ENCODE measurements at regions not wholly inside any gene's neighbourhood (a gene's known extent, or its start where the extent isn't known, plus 50 kb on each side); places are given as distances from the start of the nearest gene placed in this dataset.

DNA sequence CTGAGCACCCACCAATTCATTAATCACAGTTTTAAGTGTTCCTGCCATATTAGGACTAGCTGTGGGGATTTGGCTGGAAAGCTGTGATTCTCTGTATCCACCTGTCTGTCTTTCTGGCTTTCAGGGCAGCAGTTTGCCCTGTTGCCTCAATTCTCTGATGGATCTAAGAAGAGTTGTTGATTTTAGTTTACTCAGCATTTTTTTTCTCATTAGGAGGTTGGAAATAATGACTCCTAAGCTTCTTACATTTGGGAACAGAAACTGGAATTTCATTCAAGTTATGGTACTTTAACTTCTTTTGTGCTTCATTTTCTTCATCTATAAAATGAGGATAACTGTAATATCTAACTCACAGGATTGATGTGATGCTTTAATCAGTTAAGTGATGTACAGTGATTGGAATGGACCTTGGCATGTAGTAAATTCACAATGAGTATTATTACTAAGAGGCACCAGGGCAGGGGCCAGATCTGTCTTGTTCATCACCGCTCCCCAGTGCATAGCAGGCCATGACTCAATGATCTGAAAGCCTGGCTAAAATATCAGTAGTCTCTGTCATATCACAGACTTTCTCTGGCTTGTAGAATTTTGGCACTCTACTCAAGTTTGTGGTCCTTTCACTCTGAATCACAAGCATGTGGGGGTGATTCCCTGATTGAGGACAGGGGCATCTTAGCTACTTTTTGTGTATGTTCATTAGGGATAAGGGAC, 51.4 kb upstream of the GREM2 start:
- ChIA-PET CTCF (no interaction called here), POLR2A (ENCODE audit: unreplicated experiment) (no interaction called here)
- DNase-seq (peak; percentile 89), ATAC-seq (ENCODE audit: low read depth) (peak; percentile 79)
- Histone ChIP-seq H2BK20ac (ENCODE audit: low read depth, low read length) (peak overlapping the region; percentile 93), H3K4me3 (ENCODE audit: insufficient read depth, low read depth, low read length) (no peak overlapping the region), H3K9ac (ENCODE audit: low read depth, low read length) (no peak overlapping the region), H3K4me2 (ENCODE audit: low read depth, low read length) (no peak overlapping the region), H3K23ac (ENCODE audit: low read depth, low read length) (no peak overlapping the region), H4K8ac (ENCODE audit: low read depth in 2 of 2, low read length in 2 of 2) (peak overlapping the region in 1 of 2 experiments; percentile 60; a peak in 2 of 4 replicates), H3K4me1 (ENCODE audit: control insufficient read depth, insufficient read depth, low read length) (peaks cover 2% of the 10 kb centered on the region), H2AFZ (replicated peaks; ENCODE audit: low read length, poor library complexity) (peak overlapping the region; percentile 59), H3K79me1 (ENCODE audit: low read depth in 1 of 2, low read length in 2 of 2) (no peaks in the 10 kb centered on the region), H2AK9ac (replicated peaks; ENCODE audit: low read depth, low read length, poor library complexity) (peak overlapping the region; percentile 68), H2BK120ac (ENCODE audit: low read depth, low read length) (peak overlapping the region; percentile 90), H4K5ac (ENCODE audit: low read depth, low read length) (no peak overlapping the region), H3K27me3 (ENCODE audit: control insufficient read depth, insufficient read depth, low read length) (no peaks in the 10 kb centered on the region), H3K9me3 (ENCODE audit: control insufficient read depth, insufficient read depth, low read length) (no peaks in the 10 kb centered on the region), H3K9me1 (ENCODE audit: insufficient read depth, low read length) (peaks cover 7% of the 10 kb centered on the region), H3K56ac (ENCODE audit: extremely low read depth, insufficient read depth, low read length) (peak overlapping the region; percentile 25; the same call in 1 of the 2 replicates), H4K91ac (ENCODE audit: insufficient read depth, low read depth, low read length) (peak overlapping the region; percentile 71), H3K36me3 (ENCODE audit: control insufficient read depth, insufficient read depth, low read length) (no peaks in the 10 kb centered on the region), H2AK5ac (ENCODE audit: low read depth, low read length) (0 out of 2 replicates have a peak overlapping the region, but pooled peaks have one; percentile 43), H3K18ac (ENCODE audit: low read depth, low read length) (0 out of 2 replicates have a peak overlapping the region, but pooled peaks have one; percentile 5), H3K4ac (ENCODE audit: low read depth, low read length) (peak overlapping the region; percentile 83), H4K20me1 (ENCODE audit: insufficient read depth, low read length) (no peaks in the 10 kb centered on the region), H3K27ac (ENCODE audit: insufficient read depth, low read length) (no peak overlapping the region), H3K14ac (replicated peaks; ENCODE audit: low read depth, low read length) (peak overlapping the region; percentile 75; the same call in 1 of the 2 replicates), H2BK15ac (ENCODE audit: low read depth, low read length) (peak overlapping the region; percentile 86; the same call in 1 of the 3 replicates), H2BK5ac (ENCODE audit: low read depth, low read length, poor library complexity, severe bottlenecking) (peak overlapping the region; percentile 48)
- dilution Hi-C loops (cut with HindIII; ENCODE audit: low sequenced_read_pairs, unreplicated experiment) (no loop called here), intact Hi-C loops (cut with micrococcal nuclease) (no loop called here), in situ Hi-C loops (cut with MboI; ENCODE audit: low sequenced_read_pairs) (no loop called here)
- no TSS peak for BruUV-seq (replicated peaks)
- WGBS, 2 experiments (ENCODE audit: extremely low coverage in 2 of 2, insufficient read length in 1 of 2), result 0% methylated on average over 1 of the region's 1 CpG; no CpG with 5 or more reads in 1 of the 2 experiments
- TF ChIP-seq MAFK (IDR thresholded peaks at IDR 0.05; ENCODE audit: low read depth, low read length) (peak; percentile 96), RAD21 (IDR thresholded peaks at IDR 0.05; ENCODE audit: low read length) (no peak), SMC3 (IDR thresholded peaks at IDR 0.05; ENCODE audit: low read depth, low read length) (no peak), FOS (IDR thresholded peaks at IDR 0.05; ENCODE audit: low read depth, low read length) (peak; percentile 39; the same call in 1 of the 2 replicates), NFE2L2 (IDR thresholded peaks at IDR 0.05; ENCODE audit: low read depth, low read length) (no peak), MAZ (IDR thresholded peaks at IDR 0.05; ENCODE audit: borderline replicate concordance, low read depth, low read length) (no peak), RFX5 (IDR thresholded peaks at IDR 0.05; ENCODE audit: low read depth, low read length) (no peak), RCOR1 (IDR thresholded peaks at IDR 0.05; ENCODE audit: insufficient replicate concordance, low read length) (peak; percentile 34), CHD1 (IDR thresholded peaks at IDR 0.05; ENCODE audit: low read depth, low read length) (no peak), POLR2A (IDR thresholded peaks at IDR 0.05; ENCODE audit: low read depth, low read length) (no peak), CEBPB (IDR thresholded peaks at IDR 0.05; ENCODE audit: low read depth, low read length) (peak; percentile 25; the same call in 1 of the 2 replicates), MXI1 (IDR thresholded peaks at IDR 0.05; ENCODE audit: borderline replicate concordance, low read depth, low read length) (no peak), BHLHE40 (IDR thresholded peaks at IDR 0.05; ENCODE audit: low read depth, low read length) (peak; percentile 26; the same call in 1 of the 2 replicates)
- TF ChIP-seq, protein P1, sequence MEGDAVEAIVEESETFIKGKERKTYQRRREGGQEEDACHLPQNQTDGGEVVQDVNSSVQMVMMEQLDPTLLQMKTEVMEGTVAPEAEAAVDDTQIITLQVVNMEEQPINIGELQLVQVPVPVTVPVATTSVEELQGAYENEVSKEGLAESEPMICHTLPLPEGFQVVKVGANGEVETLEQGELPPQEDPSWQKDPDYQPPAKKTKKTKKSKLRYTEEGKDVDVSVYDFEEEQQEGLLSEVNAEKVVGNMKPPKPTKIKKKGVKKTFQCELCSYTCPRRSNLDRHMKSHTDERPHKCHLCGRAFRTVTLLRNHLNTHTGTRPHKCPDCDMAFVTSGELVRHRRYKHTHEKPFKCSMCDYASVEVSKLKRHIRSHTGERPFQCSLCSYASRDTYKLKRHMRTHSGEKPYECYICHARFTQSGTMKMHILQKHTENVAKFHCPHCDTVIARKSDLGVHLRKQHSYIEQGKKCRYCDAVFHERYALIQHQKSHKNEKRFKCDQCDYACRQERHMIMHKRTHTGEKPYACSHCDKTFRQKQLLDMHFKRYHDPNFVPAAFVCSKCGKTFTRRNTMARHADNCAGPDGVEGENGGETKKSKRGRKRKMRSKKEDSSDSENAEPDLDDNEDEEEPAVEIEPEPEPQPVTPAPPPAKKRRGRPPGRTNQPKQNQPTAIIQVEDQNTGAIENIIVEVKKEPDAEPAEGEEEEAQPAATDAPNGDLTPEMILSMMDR (conservative IDR thresholded peaks at IDR 0.05; ENCODE audit: low read depth, low read length), result no peak
- TF ChIP-seq, protein P2, sequence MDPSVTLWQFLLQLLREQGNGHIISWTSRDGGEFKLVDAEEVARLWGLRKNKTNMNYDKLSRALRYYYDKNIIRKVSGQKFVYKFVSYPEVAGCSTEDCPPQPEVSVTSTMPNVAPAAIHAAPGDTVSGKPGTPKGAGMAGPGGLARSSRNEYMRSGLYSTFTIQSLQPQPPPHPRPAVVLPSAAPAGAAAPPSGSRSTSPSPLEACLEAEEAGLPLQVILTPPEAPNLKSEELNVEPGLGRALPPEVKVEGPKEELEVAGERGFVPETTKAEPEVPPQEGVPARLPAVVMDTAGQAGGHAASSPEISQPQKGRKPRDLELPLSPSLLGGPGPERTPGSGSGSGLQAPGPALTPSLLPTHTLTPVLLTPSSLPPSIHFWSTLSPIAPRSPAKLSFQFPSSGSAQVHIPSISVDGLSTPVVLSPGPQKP (IDR thresholded peaks at IDR 0.05; ENCODE audit: borderline replicate concordance, low read depth, low read length), result no peak
